A172 (cell line): ENCODE measurements at regions not wholly inside any gene's neighbourhood (a gene's known extent, or its start where the extent isn't known, plus 50 kb on each side); places are given as distances from the start of the nearest gene placed in this dataset.
A peak's percentile ranks its signal among the peaks of the same experiment; 100 is the strongest.

ENCODE experiments used
- DNase-seq: peaks from one replicate; pipeline ENCODE4 v3.0.0-alpha.2; 2015; ENCODE audit warnings: low spot score

DNA sequence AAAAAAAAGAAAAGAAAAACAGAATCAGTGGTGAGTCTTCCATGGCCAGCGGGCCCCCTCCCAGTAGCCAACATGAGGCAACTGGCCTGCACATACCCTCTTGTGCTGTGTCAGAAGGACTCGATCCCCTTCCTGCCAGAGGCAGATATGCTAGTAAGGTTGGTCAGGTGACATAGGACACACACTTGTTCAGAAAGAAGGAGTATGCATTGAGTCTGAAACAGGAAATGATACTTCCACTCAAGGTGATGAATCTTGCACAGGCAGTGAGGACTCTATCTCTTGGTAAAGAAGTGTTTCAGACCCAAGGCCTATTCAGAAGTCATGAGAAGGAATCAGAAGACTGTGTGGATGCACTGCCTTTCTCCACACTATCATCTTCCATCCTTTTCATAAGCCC lies 269.7 kb upstream of the FAR2 start:
- no peak for DNase-seq

DNA sequence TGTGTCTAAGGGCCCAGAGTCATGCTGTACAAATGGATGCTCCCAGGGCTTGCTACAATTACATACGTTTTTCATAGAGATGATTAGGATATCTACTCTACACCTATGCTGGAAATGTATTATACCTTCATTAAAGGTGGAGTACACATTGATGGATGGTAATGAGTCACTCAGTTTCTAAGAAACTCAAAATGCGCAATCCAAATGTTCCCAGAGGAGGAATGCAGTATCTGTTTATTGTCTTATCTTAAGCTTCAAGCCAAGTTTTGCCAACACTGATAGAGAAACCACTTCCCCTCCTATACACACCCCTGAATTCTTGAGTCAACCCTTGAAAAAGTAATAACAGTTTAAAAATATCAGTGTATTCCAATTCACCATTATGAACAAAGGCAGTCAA lies 266.6 kb upstream of the FAR2 start:
- peak; percentile 72 for DNase-seq

DNA sequence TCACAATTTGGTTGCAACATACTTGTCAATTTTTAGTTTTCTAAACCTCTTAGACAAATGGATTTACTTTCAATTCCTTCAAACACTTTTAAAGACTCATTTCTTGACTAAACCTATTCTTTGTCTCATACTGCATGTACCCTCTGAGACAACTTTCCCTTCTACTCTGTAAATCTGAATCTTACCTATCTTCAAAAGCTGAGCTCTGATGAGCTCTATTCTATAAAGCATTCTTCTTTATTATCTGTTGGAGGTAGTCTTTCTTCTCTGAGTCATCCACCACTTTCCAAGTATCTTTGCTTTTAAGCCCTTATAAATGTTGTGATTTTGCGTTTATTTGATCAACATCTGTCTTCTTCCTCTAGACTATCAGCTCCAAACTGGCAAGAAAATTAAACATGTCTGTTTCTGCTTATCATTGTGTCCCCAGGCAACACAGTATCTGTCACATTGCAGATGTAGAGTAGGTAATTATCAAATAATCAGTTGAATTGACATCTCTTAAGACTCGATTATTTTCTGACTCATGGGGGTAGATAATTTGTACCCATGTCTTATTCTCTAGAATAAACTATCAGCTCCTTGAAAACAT lies 265.6 kb upstream of the FAR2 start:
- DNase-seq = no peak

- DNase-seq = no peak
Observed at GRCh38 chr12:28884904-28885679, 264.0 kb upstream of the FAR2 start.

DNA sequence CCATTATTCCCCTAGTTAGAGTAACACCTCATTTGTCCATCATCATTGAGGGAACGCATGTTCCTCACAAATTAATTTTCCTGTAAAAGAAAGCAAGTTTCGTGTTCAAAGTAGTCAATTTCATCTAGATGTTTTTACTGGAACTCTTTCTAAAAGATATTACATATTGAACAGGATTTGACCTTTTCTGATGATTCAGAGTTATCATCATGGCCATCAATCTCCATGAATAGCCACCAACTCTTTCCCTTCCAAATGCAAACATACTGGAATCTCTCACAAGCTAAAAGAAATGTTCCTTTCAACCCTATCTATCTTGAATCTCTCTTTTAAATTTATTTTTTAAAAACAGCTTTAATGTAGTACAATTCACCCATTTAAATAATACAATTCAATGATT lies 263.1 kb upstream of the FAR2 start:
- DNase-seq = no peak

DNA sequence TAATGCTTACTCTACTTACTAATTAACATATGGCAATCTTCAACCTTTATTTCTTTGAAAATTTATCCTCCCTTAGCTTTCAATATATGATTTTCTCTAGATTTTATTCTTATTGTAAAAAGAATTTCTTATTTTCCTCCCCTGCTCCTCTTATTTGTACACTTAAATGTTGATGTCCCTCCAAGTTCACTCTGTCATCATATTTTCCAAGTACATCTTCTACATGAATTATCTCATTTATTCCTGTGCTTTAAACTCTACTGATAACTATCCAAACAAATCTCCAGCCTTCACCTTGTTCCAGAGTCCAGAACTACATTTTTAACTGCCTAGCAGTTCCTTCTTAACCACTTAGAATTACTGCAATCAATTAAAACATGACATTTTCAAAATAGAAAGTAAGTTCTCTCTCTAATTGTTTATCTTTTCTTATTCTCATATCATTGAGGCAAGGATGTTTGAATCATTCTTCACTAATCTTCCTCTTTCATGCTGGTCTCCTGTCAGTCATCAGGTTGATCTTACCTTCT lies 261.6 kb upstream of the FAR2 start:
- no peak for DNase-seq

DNA sequence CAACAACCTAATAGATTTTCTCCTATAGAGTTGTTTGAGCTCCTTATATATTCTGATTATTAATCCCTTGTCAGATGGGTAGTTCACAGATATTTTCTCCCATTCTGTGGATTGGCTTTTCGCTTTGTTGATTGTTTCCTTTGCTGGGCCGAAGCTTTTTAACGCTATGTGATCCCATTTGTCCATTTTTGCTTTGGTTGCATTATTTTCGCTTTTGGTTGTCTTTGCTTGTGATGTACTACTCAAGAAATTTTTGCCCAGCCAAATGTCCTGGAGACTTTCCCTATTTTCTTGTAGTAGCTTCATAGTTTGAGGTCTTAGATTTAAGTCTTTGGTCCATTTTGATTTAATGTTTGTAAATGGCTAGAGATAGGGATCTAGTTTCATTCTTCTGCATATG lies 258.4 kb upstream of the FAR2 start:
- no peak for DNase-seq

DNA sequence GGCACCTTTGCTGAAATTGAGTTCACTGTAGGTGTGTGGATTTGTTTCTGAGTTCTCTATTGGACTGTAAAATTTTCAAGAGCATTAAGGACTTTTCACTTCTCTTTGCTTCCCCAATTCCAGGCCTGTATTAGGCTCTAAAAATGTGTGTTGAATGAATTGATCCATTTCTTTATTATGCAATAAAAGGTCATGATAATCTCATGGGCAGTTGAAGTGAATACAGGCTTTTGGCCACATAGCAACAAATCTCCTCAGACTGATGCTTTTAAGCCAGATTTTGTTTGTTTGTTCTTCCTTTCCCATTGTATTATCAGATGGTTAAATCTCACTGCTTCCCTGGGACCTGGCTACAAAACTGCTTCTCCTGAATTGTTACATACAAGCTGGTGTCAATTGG lies 258.0 kb upstream of the FAR2 start:
- no peak for DNase-seq

DNA sequence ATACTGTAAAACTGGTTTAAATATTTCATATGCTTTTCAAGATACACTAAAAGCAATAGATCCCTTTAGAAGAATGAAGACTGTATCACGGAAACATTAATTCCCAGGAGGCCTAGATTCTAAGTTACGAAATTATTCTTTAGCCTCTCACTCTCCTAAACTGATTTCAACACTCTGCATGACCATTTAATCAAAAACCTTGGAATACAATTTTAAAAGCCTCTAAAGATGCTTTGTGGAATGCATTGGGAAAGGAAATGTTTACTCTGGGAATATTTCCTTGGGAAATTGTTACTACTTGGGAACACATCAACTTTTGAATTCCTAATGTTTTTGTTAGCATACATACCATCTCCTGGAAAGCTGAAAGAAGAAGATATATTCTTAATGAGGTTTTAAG lies 255.7 kb upstream of the FAR2 start:
- no peak for DNase-seq

- no peak for DNase-seq
Observed at GRCh38 chr12:28893856-28894255, 255.2 kb upstream of the FAR2 start.

GRCh38 chr12:28896421-28896820 lies 252.7 kb upstream of the FAR2 start:
- DNase-seq = no peak

GRCh38 chr12:28898038-28898437 lies 251.0 kb upstream of the FAR2 start:
- DNase-seq = no peak

- DNase-seq = peak; percentile 66
Observed at GRCh38 chr12:28899951-28900350, 249.1 kb upstream of the FAR2 start.

DNA sequence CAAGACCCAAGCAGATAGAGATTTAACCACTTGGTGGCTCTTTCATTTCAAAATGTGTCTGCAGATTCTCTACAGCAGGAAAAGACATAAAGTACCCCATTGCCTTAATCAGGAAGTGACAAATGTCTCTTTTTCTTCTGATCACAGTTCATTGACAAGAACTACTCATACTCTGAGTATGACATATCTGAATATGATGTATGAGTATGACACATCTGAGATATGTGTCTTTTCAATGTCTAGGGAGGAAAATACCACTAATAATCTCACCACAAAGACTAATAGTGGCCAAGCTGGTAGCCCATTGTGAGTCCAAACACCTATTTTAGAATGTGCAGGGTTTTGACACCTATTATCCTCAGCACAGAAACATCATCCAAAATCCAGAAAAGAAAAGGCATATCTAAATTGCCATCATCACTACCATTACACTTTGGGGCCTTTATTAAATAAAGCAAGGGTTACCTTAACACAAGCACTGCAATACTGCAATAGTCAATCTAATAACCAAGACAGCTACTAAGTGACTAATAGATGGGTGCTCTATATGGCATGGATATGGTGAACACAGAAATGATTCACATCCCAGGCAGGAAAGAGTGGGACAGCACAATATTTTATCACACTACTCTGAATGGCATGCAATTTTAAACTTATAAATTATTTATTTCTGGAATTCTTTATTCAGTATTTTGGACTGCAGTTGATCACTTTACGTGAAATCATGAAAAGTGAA lies 243.7 kb upstream of the FAR2 start:
- no peak for DNase-seq

DNA sequence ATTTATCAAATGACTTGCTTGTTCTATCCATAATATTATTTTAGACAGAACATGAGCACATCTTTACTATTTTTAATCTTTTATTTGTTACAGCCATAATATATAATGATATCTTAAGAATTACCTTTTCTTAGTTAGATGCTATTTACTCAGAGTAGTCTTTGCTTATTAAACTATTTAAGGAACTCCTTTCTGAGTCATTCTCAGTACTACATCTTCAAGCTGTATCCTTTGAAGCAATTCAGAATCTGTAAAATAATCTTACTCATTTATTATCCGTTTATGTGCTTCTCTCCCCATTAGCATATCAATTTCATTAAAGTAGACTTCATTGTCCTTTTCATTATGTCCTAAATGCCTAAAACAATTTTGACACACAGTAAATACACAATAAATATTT lies 240.4 kb upstream of the FAR2 start:
- DNase-seq = no peak

GRCh38 chr12:28909291-28909690 lies 239.8 kb upstream of the FAR2 start:
- DNase-seq = no peak

- no peak for DNase-seq
Observed at GRCh38 chr12:28925719-28926376, 223.2 kb upstream of the FAR2 start.

DNA sequence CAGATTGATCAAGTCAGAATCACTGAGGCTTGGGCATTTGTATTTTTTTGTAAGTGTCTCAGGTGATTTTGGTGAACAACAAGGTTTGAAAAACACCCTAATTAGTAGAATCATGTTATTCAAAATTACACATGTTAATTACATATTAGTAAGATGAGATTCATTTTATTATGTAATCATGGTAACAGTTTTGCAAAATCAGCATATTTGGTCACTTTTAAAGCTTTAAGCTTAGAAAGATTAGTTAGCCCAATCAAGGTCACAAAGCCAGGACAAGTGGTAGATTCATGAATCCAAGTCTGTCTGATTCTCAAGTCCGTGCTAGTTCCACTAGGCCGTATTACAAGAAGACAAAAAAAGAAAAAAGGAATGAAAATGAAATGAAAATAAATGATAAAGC lies 218.4 kb upstream of the FAR2 start:
- no peak for DNase-seq

GRCh38 chr12:28933176-28933575 lies 215.9 kb upstream of the FAR2 start:
- DNase-seq = no peak

GRCh38 chr12:28933864-28934527 lies 215.1 kb upstream of the FAR2 start:
- DNase-seq = peak; percentile 3

DNA sequence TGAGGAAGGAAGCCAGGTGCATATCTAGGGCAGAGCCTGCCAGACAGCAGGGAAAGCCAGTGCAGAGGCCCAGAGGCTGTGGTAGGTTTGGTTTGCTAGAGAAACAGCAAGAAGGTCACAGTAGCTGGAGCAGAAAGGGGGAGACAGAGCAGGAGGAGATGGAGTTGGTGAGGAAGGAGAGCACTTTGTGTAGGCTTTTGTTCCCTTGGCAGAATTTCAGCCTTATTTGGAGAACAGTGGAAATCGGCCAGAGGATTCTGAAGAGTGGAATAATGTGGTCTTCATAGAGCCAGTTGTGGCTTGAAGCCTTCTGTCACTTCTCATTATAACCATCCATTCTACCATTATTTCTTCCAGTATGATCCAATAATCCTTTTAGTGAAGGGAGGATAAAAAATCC lies 212.9 kb upstream of the FAR2 start:
- DNase-seq = no peak

- no peak for DNase-seq
Observed at GRCh38 chr12:28936711-28937110, 212.4 kb upstream of the FAR2 start.
